HuH-7 (cell line): ENCODE measurements at regions not wholly inside any gene's neighbourhood (a gene's known extent, or its start where the extent isn't known, plus 50 kb on each side); places are given as distances from the start of the nearest gene placed in this dataset.

Source experiments
- DNase-seq: peaks from one replicate; pipeline ENCODE4 v3.0.0; 2011; ENCODE audit warnings: low spot score

DNA sequence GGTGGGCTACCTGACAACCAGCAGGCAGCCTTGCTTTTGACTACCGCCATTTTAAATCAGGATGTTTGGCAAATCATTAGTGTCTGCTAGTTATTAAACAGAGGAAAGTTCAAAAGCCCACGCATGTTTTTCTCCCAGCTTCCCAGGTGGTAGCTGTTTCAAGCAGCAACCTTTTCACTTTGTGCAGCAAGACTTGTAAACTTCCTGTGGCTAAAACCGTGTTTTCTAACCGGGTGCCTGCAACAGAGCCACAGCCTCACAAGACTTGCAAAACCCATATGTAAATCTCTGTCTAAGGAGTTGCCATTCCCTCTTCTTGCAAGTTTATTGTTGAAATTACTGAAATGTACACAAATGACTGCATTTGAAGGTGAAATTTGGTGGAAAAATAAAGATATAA, 633.1 kb downstream of the BCL11A start:
- no peak for DNase-seq

DNA sequence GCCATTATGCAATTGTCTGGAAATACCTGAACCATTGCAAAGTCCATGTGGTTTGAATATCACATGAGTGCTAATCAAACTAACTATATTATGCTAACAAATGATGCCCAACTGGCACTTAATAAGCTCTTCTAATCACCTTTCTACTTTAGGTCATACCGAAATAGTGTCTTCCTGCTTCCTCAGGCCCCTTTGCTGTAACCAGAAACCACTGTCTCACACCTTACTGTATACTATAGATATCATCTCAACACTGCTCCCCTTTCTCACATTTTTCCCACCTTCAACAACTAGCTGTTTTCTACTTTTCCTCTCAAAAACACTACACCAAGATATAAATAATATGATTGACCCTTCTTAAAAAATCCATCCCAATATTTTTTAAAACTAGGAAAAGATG, 633.9 kb downstream of the BCL11A start:
- DNase-seq: no peak

DNA sequence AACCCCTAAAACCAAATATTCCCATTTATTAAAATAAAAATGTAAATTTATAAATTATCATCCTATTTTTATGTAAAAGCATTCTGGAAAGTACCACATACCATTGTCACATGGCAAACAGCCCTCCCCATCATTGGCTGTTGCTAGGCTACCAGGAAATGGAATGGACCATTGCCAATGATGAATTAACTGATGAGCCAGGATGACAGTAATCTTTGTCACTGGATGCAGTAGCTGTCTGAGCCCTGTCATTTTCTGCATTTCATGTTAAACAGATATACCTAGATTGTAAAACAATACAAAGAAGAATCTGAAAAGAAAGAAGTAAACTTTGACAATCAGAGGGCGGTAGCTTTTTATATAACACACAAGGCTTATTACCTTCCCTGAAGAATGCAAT, 641.4 kb downstream of the BCL11A start:
- DNase-seq: no peak

DNA sequence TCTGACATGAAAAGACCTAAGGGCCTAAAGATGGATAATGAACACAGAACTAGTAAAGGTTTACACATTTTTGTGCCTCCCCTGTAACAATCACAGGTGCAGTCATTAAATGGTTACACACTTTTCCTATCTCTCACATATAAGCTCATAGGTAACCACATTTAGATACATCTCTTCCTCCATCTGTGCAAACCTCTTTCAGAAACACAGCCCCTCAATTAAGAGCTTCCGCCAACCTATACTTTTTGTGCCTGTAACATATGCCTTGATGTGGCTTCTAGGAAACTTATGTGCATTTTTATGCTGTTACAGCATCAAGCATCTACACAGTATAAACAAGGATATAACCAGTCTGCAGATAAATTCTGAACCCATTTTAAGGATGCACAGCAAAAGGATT, 643.3 kb downstream of the BCL11A start:
- DNase-seq: no peak

DNA sequence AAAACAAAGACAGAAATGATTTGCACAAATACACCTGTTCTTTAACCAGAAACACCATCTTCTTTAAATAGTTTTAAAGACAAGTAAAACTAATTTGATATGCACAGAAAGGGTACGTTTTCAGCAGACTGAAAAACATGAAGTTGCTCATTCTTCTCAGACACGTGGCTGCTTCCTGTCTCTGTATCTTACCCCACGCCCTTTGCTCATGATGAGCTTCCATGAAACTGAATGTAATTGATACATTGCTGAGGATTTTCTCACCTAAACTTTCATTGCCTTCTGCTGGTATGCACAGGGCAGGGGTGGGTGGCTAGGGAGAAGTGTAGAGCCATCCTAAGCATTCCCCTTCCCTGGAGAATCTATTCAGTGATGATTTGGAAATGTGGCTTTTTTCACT, 644.3 kb downstream of the BCL11A start:
- no peak for DNase-seq

DNA sequence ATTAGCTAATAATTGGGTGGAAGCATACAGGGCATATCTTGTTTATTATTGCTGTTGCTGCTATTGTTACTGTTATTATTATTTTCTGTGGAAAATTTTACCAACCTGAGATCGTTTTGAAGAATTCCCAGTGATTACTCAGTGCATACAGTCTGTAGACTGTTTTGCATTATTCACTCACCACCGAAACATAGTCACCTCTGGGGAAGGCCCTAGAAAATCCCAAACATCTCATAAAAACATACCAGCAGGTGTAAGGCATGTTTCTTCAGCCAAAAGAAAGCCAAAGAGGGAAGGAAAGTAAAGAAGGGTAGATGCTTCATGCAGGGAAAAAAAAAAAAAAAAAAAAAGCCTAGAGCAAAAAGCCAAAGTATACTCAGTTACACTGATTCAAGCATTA, 647.7 kb downstream of the BCL11A start:
- no peak for DNase-seq

DNA sequence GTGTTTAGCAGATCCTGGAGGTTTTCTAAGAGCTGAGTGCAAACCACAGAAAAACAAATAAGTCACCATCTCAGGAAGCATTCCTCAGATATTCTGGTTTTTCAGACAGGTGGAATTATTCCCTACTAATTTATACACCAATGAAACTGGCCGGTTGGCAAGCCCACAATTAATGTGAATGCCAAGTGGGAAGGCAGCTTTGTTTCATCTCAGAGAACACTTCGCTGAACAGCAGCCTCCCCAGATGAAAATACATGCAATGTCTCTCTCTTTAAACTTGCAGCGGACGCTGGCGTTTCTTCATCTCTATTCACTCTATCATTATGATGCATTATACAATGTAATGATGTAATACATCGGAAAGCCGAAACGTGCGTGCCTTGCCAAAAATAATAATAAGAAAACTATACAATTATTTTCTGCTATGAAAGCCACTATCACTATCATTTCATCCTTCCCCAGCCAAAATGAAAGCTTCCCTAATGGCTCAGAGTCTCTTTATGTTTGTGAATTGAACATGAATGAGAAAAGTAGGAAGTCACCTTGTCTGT, 649.4 kb downstream of the BCL11A start:
- DNase-seq: no peak

DNA sequence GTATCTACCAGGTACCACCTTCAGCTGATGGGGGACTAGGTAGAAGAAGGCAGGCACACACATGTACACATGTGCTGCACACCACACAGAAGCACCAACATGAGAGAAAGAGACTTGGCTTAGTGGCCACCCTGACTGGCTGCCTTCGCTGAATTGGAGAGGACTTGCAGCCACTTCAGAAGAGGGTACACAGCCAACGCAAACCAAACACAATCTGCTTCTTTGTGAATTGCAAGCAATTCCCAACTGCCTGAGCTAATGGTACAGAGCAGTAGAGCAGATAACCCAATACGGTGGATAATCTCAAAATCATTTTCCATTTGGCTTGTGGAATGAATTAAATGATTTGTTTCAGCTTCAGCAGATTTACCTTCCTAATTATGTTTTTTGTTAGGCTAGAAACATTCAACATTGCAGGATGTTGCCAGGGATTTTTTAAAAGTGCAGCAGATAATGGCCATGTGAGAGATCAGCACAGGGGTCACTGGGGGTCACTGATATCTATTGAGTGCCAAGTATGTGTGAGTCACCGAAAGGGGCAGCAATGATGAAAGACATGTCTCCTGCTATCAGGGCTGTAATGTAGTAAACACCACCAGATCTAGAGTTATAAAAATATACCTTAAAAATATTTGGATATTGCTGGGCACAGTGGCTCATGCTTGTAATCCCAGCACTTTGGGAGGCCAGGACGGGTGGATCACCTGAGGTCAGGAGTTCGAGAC, 652.6 kb downstream of the BCL11A start:
- no peak for DNase-seq

DNA sequence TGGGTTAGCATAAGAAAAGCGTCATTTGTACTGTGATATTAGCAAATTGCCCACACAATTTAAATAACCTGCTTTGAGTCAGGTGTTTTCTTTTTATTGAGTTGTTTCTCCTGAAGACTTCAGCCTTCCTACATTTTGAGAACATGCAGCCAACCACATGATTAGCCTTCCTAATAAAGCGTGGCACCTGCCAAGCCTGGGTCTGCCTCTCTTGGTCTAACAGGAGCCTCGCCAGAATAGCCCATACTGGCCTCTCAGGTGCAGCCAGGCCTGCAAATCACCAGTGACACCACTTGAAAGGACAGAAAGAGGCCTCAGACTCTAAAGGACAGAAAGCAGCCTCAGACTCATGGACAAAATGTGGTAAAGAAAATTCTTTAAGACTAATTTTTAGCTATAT, 653.8 kb downstream of the BCL11A start:
- DNase-seq: no peak

DNA sequence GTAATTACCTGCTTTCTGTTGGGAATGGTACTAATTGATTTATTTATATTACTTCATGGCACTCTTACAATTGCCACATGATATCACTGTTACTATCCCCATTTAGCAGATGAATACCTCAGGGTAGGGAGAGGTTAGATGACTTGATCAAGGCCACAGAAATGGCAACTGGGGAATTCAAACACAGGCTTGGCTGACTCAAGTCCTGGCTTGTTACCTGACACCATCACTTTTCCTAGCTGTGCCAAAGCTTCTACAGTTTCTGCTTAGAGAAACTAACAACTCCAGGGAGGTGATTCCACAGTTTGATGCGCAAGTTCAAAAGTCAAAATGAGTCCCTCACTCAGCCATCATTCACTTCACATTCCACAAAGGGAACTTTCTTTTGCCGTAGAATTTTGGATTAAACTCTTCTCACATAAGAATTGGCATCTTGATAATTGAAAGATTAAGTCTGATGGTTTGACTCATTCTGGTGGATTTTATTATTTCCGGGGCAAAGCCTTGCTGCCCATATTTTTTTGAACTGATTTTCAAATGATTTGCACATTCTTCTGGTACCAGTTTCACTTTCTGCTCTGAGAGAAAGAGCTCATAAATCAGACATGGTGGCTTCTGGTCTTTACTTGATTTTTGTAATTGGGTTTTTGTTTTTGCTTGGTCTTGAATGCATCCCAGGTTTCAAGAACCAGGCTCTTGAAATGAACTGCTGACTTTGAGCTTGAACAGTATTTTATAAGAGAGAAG, 656.8 kb downstream of the BCL11A start:
- DNase-seq: no peak

DNA sequence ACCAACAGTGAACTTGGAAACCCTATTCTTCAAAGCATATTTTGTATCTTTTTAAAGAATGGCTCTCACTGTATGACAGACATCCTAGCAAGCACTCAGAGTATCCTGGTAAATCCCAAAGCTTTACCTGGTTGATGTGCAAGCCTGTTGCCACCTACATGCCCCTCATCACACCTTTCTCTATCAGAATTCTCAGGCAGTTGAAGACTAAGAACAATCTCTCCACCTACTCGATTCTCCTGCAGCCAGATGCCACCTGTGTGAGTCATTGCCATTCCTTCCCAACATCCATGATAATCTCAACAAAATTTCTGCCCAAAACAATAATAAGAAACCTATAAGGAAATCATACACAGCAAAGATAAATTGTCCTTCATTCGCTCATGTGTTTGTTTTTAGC, 659.8 kb downstream of the BCL11A start:
- DNase-seq: no peak

DNA sequence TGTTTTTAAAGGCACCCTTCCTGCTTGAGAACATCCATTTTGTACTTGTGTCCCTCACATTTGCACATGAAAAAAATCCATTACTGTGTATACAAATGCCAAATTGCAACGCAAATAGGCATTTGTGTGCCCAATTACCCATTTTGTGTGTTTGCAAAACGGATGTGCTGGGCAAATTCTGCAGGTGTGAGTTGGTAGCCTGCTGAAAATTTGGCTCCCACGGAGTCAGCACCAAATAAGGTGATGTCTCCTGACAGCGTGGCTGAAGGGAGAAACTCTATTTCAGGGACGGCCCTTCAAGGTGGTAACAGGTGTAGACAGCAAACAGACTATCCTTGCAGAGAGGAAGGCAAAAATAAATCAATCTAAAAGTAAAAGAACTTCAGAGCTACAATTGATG, 661.1 kb downstream of the BCL11A start:
- no peak for DNase-seq

DNA sequence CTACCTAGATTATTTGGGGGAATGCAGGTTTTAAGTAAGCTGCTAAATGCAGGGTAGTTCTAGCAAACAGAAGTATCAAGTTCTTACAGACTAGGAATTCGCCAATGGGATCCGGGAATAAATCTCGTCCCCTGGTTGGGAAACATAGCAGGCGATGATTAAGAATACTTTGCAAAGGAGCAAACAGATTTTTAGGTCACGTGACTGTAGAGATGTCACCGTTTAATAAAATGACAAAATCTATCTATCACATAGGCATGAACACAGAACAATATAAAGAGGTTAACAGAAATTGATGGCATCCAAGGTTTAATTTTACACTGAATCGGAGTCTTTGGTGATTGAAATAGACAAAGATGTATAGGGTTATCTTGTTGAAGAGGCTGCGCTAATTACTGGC, 664.1 kb downstream of the BCL11A start:
- no peak for DNase-seq

DNA sequence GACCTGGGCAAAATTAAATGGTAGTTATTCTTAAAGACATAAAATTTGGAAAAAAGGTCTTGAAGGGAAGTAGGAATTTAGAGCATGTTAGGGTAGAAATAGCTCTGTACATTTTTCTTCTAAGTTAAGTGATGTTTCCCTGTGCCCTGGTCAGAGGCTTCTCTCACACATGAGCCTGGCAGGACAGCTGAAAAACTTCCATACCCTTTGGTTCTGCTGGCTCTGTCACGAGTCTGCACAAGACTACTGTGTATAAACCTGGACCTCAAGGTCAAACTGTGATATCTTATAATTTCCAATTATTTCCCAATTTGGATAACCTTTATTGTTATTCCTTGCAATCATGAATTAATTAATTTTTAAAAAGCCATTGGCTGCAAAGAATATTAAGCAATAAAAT, 664.7 kb downstream of the BCL11A start:
- no peak for DNase-seq

DNA sequence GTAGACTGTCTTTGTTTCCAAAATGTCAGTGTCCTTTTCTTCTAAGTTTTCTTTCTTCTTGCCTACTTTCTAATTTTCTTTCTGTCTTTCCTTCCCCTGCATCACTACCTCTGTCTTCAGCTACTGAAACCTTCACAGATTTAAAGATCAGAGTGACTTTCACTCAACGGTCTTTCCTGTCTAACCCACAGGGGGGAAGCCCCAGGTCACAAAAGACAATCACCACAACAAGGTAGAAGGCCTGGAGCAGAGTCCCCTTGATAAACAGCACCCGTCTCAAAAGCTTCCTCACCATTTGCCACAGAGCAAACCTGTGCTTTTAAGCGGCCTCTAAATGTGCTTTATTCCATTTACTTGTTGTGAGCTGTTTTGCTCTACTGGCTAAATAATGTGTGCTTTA, 665.4 kb downstream of the BCL11A start:
- DNase-seq: no peak

DNA sequence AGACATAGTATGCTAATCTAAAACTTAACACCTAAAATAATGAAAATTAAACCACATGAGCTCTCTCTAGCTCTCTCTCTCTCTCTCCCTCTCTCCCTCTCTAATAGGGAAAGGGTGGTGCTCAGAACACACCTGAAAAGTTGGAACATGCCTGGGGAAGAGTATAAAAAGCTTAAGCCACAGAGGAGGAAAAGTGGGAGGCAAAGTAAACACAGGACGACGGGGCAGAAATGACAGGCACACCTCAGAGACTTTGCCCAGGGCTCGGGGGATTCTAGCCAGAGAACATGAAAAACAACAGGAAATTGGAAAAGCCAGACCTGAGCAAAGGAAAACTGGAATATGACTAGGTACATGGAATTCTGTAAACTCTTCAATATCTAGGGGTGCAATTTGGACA, 666.1 kb downstream of the BCL11A start:
- no peak for DNase-seq

DNA sequence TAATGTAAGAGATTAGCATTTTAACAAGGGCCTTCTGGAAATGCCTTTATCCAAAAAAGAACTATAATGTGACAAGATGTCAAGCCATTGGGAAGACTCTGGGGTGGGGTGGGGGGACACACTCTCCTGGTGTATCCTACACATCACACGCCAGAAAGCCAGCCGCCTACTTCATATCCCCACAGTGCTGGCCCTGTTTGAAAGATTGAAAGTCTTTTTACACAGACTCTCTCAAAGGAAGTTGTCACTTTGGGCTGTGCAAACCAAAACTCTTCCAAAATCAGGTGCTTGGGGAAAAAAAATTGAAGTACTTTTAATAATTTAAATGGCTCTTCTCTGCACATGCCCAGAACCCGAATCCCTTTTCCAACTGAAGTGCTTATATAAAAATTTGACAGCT, 666.7 kb downstream of the BCL11A start:
- no peak for DNase-seq

DNA sequence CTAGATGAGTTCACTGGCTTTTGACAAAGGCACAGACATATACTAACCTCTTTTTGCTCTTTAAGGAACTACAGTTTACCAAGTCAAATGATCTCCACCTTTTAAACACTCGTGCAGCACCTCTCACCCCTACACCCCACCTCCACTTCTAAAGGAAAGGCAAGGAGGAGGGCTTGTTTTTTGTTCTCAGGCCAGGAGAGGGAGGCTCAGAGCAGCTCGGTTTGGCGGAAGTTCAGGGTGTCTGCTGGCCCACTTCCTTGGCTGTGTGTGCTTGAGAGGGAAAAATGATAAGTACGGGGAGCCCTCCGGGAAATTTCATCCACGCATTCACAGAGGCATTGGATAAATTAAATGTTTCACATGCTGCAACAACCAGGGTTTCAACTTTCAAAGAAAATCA, 667.9 kb downstream of the BCL11A start:
- no peak for DNase-seq

DNA sequence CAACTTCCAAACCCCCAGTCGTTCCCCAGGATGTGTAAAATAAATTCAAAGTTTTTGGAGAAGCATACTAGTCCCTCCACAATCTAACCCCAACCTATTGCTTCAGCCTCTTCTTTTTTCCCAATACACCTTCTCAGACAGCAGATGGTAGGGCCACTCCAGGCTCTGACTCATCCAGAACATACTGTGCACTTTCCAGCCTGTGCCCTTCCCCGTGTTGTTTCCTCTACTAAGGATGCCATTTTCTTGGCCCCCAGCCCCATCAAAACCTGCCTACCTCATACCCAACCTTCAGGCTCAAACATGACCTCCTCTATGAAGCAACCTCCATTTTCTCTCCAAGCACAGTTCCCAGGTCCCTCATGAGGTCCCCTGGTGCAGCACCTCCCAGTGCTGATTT, 669.3 kb downstream of the BCL11A start:
- no peak for DNase-seq

DNA sequence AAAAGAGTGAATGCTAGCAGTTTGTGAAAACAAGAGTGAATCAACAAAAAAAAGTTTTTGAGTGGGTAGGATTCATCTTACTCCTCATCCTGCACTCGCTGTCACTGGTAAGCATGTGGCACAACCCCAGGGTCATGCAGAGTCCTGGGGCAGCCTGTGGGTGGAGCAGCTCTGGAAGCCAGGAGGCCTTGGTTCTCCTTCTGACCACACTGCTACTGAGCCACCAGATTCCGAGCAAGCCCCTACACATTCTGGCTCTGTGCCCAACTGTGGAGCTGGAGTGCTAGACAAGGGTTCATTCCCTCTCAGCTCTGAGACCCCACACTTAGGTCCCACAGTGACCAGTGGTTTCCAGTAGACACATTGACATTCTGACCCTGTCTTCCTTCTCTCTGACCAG, 670.6 kb downstream of the BCL11A start:
- no peak for DNase-seq

DNA sequence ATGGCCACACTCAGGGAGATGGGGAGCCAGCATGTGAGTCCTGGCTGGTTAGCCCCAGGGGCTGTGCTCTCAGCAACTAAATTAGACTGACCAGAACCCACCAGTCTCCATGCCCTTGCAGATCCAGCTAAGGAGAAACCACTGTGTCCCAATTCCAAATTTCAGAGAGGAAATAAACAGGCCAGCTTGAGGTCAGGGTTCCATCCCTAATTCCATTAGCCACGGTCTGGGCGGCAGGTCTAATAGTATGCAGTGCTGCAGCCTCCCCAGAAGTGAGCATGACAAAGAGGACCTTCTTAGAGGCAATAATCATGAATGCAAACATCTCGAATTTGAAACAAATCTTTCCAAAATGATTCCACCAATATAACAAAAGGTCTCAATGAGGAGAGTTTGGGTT, 671.2 kb downstream of the BCL11A start:
- no peak for DNase-seq

DNA sequence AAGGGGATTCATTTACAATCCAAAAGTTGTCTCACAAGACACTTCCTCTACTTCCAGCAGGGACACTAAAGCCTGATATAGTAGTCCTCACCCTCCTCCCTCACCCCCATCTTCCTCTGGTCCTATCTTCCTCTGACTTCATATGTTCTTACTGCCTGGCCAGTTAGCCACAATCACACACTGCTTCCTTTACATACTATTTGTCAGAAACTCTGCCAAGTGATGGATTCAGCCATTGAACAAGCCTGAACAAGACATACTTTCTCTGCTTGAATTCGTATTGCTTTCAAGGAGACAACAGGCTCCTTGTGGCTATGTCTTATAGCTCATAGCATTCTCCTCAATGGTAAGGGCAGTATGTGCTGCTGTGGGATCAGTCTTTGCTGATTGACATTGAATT, 672.2 kb downstream of the BCL11A start:
- DNase-seq: no peak

DNA sequence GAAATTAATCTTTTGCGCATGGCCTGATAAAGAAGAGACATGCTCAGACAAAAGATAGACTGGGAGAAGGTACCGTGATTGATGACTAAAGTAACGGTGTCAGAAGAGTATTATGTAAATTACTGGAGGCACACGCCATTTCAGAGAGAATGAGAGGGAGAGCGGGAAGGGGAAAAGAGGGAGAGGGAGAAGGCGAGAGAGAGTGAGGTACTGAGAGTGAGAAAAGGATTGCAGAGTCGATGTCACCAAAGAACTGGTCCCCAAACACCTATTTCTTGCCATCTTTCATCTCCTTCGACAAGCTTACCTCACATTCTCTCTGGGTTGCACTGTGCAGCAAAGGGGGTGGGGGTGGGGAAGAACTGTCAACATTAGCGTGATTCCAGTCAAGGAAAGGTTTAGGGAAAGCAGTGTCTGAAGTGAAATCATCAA, 673.7 kb downstream of the BCL11A start:
- DNase-seq: no peak

DNA sequence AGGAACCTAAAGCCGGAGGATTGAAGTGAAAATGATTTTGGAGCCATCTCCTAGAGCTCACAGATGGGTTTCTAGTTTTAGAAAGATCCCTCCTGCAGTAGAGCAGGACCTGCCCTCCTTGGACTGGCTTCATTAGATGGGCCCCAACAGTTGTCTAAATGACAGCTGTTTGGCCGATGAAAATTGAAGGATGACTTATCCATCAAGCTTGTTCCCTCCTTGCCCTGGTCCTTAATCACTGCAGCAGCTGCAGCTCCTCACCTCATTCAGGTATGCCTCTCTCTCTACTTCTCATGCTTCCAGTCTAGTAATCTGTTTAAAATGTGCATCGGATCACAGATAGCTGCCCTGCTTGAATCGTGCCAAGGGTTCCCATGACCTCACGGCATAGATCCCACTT, 677.6 kb downstream of the BCL11A start:
- DNase-seq: no peak
